B cell (primary cell): ENCODE measurements at regions not wholly inside any gene's neighbourhood (a gene's known extent, or its start where the extent isn't known, plus 50 kb on each side); places are given as distances from the start of the nearest gene placed in this dataset.

Source experiments
- ATAC-seq: fragments of 200-7000 bp; cut with Tn5 transposase; one replicate; pipeline ENCODE4 v1.10.0; 2021; ENCODE audit warnings: low read depth, mild to moderate bottlenecking, moderate number of reproducible peaks, moderate library complexity
- CTCF ChIA-PET: fragments of 350-600 bp; sonication (Branson Sonifier 250); formaldehyde crosslinking; loops from one replicate; lab custom pipeline; 2021; ENCODE audit warnings: antibody characterized with exemption, inconsistent platforms; lab: Charles Lee
- POLR2A ChIA-PET: fragments of 350-600 bp; sonication (Branson Sonifier 250); formaldehyde crosslinking; loops from one replicate; lab custom pipeline; 2021; ENCODE audit warnings: antibody characterized with exemption; lab: Charles Lee
- DNase-seq: peaks from one replicate; pipeline ENCODE4 v3.0.0; 2013
- H2AFZ ChIP-seq: 2 replicates; pipeline ENCODE4 v1.6.1; 2012; ENCODE audit warnings: mild to moderate bottlenecking, low read depth, low read length; ENCODE audit not compliant: insufficient read depth, poor library complexity, severe bottlenecking
- H3K27ac ChIP-seq, 2 donors: 1 replicate in 1 of 2; 2 replicates in 1 of 2; pipeline ENCODE4 v1.5.1; 2012 to 2013; ENCODE audit warnings: low read length in 2 of 2, mild to moderate bottlenecking in 2 of 2, moderate library complexity in 1 of 2
- H3K27me3 ChIP-seq, 4 experiments: fragments of 200-600 bp in 1 of 4; sonication (generic) in 1 of 4; replicated peaks in 1 of 4; 1 replicate in 2 of 4; 2 replicates in 2 of 4; pipeline versions ENCODE4 v1.6.1 to v1.7.0; 2013 to 2016; ENCODE audit warnings: low read length in 3 of 4, mild to moderate bottlenecking in 2 of 4, mixed read lengths in 1 of 4, moderate library complexity in 1 of 4; ENCODE audit not compliant: insufficient read depth in 4 of 4, control insufficient read depth in 3 of 4; ENCODE audit errors: control extremely low read depth in 1 of 4
- H3K36me3 ChIP-seq, 2 experiments: replicated peaks in 1 of 2; 1 replicate in 1 of 2; 2 replicates in 1 of 2; pipeline versions ENCODE4 v1.6.1 to v1.7.1; 2013; ENCODE audit warnings: low read length in 1 of 2; ENCODE audit not compliant: insufficient read depth in 2 of 2, control insufficient read depth in 1 of 2; ENCODE audit errors: control extremely low read depth in 1 of 2, extremely low read depth in 1 of 2
- H3K4me1 ChIP-seq, 2 donors: fragments of 200-600 bp in 1 of 2; sonication (generic) in 1 of 2; 1 replicate in 1 of 2; 2 replicates in 1 of 2; pipeline versions ENCODE4 v1.5.1 to v1.6.1; 2013 to 2017; ENCODE audit warnings: low read length in 2 of 2; ENCODE audit not compliant: control insufficient read depth in 2 of 2, insufficient read depth in 2 of 2
- H3K4me2 ChIP-seq: replicated peaks from 2 replicates; pipeline ENCODE3; 2012; ENCODE audit warnings: mild to moderate bottlenecking, low read depth, low read length; ENCODE audit not compliant: poor library complexity, severe bottlenecking
- H3K4me3 ChIP-seq, 5 experiments: fragments of 200-600 bp in 1 of 5; sonication (generic) in 1 of 5; 1 replicate in 3 of 5; 2 replicates in 2 of 5; pipeline versions ENCODE4 v1.5.1 to v1.7.0; 2011 to 2016; ENCODE audit warnings: low read length in 4 of 5, mild to moderate bottlenecking in 4 of 5, low read depth in 2 of 5, control low read depth in 1 of 5, moderate library complexity in 1 of 5; ENCODE audit not compliant: insufficient read depth in 1 of 5; ENCODE audit errors: control extremely low read depth in 1 of 5, extremely low read depth in 1 of 5
- H3K79me2 ChIP-seq: fragments of 200-600 bp; sonication (generic); one replicate; pipeline ENCODE4 v1.6.0; 2016; ENCODE audit warnings: low read length; ENCODE audit not compliant: control insufficient read depth, insufficient read depth
- H3K9ac ChIP-seq: fragments of 200-600 bp; sonication (generic); 2 replicates; pipeline ENCODE4 v1.6.1; 2017; ENCODE audit warnings: mild to moderate bottlenecking, low read length, moderate library complexity
- H3K9me3 ChIP-seq, 3 donors: one replicate each; pipeline versions ENCODE4 v1.6.1 to v1.7.1; 2013; ENCODE audit warnings: low read length in 2 of 3; ENCODE audit not compliant: control insufficient read depth in 2 of 3, insufficient read depth in 1 of 3; ENCODE audit errors: control extremely low read depth in 1 of 3
- H4K20me1 ChIP-seq: 2 replicates; pipeline ENCODE4 v1.6.0; 2012; ENCODE audit warnings: mild to moderate bottlenecking, low read length; ENCODE audit not compliant: insufficient read depth, control insufficient read depth, poor library complexity, severe bottlenecking
- H3K27ac Mint-ChIP-seq: one replicate; pipeline ENCODE4 v1.8.0; 2021; ENCODE audit warnings: mixed read lengths
- H3K27me3 Mint-ChIP-seq: one replicate; pipeline ENCODE4 v1.8.0; 2021; ENCODE audit warnings: mixed read lengths
- H3K4me1 Mint-ChIP-seq: one replicate; pipeline ENCODE4 v1.8.0; 2021; ENCODE audit warnings: mixed read lengths
- H3K4me3 Mint-ChIP-seq: one replicate; pipeline ENCODE4 v1.8.0; 2021; ENCODE audit warnings: mixed read lengths
- H3K9me3 Mint-ChIP-seq: one replicate; pipeline ENCODE4 v1.8.0; 2022; ENCODE audit warnings: mixed read lengths; ENCODE audit not compliant: insufficient read depth
- EZH2 ChIP-seq: IDR thresholded peaks from 2 replicates; pipeline ENCODE4 v1.6.1; 2012; ENCODE audit warnings: borderline replicate concordance, low read depth, mild to moderate bottlenecking, moderate library complexity, low read length; ENCODE audit not compliant: insufficient read depth, poor library complexity, severe bottlenecking
- WGBS: methylation state at CpG from one replicate; pipeline ENCODE4 v1.1.5; 2013; ENCODE audit warnings: missing lambda C conversion rate; ENCODE audit not compliant: insufficient coverage; 5-methylcytosine and 5-hydroxymethylcytosine counted together
- intact Hi-C: fragments of 100-400 bp; cut with micrococcal nuclease; formaldehyde crosslinking; loops from one replicate; pipeline ENCODE4 v1.10.0; 2022
- TF ChIP-seq, protein P1 (sequence below): fragments of 200-600 bp; IDR thresholded peaks from one replicate; pipeline ENCODE4 v1.8.0; 2022; ENCODE audit warnings: antibody characterized with exemption, mild to moderate bottlenecking

DNA sequence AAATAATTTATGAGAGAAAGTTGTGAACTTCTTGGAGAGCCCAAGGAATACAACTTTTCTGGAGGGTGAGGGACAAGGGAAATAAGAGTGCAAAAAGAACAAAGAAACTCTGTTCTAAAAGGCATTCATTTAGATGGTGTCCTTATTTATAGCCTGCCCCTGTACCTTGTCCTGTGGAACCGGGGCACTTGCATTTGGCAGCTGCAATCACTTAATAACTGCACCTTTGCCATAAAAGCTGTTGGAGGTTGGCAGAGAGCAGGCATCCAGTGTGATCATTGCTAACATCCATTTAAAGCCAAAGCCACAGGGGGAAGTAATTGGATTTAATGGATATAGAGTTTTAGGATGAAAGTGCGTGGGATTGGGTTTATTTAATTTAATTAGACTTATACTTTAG is 50.8 kb upstream of the SGK1 start:
- no peak for ATAC-seq
- Histone ChIP-seq H3K27me3 (no peaks in the 10 kb centered on the region), H3K4me3 (no peak overlapping the region), H3K9me3 (no peaks in the 10 kb centered on the region), H2AFZ (no peak overlapping the region), H3K36me3 (no peaks in the 10 kb centered on the region), H3K4me1 (peaks cover 10 to 11% of the 10 kb centered on the region in 2 donors), H4K20me1 (no peaks in the 10 kb centered on the region), H3K27ac (no peak overlapping the region), H3K9ac (no peak overlapping the region), H3K4me2 (no peak overlapping the region), H3K79me2 (no peaks in the 10 kb centered on the region)
- no peaks in the 10 kb centered on the region for H3K9me3 Mint-ChIP-seq
- no peak for DNase-seq
- no peak overlapping the region for H3K27ac Mint-ChIP-seq
- no peak overlapping the region for H3K4me3 Mint-ChIP-seq
- ChIA-PET CTCF (no interaction called here), POLR2A (interaction anchor here (0.6 kb wide), 1 partner anchor 128 kb away, joined by 5 read pairs; no protein-coding TSS in a partner anchor)
- H3K27me3 Mint-ChIP-seq = no peaks in the 10 kb centered on the region
- TF ChIP-seq, protein P1, sequence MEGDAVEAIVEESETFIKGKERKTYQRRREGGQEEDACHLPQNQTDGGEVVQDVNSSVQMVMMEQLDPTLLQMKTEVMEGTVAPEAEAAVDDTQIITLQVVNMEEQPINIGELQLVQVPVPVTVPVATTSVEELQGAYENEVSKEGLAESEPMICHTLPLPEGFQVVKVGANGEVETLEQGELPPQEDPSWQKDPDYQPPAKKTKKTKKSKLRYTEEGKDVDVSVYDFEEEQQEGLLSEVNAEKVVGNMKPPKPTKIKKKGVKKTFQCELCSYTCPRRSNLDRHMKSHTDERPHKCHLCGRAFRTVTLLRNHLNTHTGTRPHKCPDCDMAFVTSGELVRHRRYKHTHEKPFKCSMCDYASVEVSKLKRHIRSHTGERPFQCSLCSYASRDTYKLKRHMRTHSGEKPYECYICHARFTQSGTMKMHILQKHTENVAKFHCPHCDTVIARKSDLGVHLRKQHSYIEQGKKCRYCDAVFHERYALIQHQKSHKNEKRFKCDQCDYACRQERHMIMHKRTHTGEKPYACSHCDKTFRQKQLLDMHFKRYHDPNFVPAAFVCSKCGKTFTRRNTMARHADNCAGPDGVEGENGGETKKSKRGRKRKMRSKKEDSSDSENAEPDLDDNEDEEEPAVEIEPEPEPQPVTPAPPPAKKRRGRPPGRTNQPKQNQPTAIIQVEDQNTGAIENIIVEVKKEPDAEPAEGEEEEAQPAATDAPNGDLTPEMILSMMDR = no peak
- no peak for TF ChIP-seq EZH2
- H3K4me1 Mint-ChIP-seq = peaks cover 13% of the 10 kb centered on the region
- intact Hi-C loops = no loop called here
- no CpG with 5 or more reads among the region's 2 CpGs for WGBS
